Uterus (tissue), 2 donors: ENCODE measurements at regions not wholly inside any gene's neighbourhood (a gene's known extent, or its start where the extent isn't known, plus 50 kb on each side); places are given as distances from the start of the nearest gene placed in this dataset.

Experiments used
- POLR2A ChIP-seq, 2 donors: fragments of 450-650 bp; IDR thresholded peaks; one replicate each; pipeline ENCODE4 v1.6.1; 2016; ENCODE audit warnings: antibody characterized with exemption in 2 of 2, mild to moderate bottlenecking in 1 of 2, moderate library complexity in 1 of 2
- TF ChIP-seq, protein P1 (sequence below), 4 experiments: fragments of 200-600 bp in 2 of 4; fragments of 450-650 bp in 2 of 4; sonication (generic) in 2 of 4; IDR thresholded peaks; one replicate each; pipeline ENCODE4 v1.5.1; 2016 to 2019; ENCODE audit warnings: antibody characterized with exemption in 4 of 4, mild to moderate bottlenecking in 2 of 4, moderate library complexity in 1 of 4

DNA sequence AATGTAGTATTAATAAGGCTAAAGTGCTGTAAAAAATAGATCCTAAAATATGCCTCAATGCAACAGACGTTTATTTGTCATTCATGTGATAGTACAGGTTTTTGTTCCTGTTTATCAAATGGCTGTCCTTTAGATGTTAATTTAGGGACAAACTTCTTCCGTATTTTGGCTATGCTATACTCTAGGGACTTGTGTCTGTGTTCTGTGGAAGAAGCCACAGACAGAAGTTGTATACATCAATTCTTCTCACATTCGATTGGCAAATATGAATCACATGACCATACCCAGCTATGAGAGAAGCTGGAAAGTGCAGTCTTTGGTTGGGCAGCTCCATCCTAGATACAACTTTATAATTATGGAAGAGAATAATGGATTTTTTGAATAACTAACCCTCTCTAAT, 232.7 kb upstream of the SNX7 start:
- no peak for TF ChIP-seq POLR2A (IDR thresholded peaks at IDR 0.05)
- TF ChIP-seq, protein P1, sequence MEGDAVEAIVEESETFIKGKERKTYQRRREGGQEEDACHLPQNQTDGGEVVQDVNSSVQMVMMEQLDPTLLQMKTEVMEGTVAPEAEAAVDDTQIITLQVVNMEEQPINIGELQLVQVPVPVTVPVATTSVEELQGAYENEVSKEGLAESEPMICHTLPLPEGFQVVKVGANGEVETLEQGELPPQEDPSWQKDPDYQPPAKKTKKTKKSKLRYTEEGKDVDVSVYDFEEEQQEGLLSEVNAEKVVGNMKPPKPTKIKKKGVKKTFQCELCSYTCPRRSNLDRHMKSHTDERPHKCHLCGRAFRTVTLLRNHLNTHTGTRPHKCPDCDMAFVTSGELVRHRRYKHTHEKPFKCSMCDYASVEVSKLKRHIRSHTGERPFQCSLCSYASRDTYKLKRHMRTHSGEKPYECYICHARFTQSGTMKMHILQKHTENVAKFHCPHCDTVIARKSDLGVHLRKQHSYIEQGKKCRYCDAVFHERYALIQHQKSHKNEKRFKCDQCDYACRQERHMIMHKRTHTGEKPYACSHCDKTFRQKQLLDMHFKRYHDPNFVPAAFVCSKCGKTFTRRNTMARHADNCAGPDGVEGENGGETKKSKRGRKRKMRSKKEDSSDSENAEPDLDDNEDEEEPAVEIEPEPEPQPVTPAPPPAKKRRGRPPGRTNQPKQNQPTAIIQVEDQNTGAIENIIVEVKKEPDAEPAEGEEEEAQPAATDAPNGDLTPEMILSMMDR (IDR thresholded peaks at IDR 0.05): no peak
